GM18909 (cell line): ENCODE measurements at regions not wholly inside any gene's neighbourhood (a gene's known extent, or its start where the extent isn't known, plus 50 kb on each side); places are given as distances from the start of the nearest gene placed in this dataset.
"Not testable (repeated sequence)": the region's sequence is repeated elsewhere in the genome, so short reads cannot be mapped to it uniquely, and the experiment has no call there.

Source experiments
- ATAC-seq: cut with Tn5 transposase; IDR thresholded peaks from one replicate; pipeline ENCODE4 v1.9.1; 2021; ENCODE audit warnings: mild to moderate bottlenecking; ENCODE audit not compliant: unreplicated experiment, poor library complexity

- no peak for ATAC-seq
These were observed 484.7 kb downstream of the DACH1 start for GRCh38 chr13:71382285-71382684.

DNA sequence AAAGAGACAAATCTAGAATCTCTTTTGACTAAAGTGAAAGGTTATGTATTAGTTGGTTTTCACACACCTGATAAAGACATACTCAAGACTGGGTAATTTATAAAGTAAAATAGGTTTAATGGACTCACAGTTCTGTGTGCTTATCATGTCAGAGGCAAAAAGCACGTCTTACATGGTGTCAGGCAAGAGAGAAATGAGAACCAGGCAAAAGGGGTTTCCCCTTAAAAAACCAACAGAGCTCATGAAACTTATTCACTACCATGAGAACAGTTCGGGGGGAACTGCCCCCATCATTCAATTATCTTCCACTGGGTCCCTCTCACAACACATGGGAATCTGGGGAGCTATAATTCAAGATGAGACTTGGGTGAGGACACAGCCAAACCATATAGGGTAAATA lies 486.8 kb downstream of the DACH1 start:
- ATAC-seq = no peak

DNA sequence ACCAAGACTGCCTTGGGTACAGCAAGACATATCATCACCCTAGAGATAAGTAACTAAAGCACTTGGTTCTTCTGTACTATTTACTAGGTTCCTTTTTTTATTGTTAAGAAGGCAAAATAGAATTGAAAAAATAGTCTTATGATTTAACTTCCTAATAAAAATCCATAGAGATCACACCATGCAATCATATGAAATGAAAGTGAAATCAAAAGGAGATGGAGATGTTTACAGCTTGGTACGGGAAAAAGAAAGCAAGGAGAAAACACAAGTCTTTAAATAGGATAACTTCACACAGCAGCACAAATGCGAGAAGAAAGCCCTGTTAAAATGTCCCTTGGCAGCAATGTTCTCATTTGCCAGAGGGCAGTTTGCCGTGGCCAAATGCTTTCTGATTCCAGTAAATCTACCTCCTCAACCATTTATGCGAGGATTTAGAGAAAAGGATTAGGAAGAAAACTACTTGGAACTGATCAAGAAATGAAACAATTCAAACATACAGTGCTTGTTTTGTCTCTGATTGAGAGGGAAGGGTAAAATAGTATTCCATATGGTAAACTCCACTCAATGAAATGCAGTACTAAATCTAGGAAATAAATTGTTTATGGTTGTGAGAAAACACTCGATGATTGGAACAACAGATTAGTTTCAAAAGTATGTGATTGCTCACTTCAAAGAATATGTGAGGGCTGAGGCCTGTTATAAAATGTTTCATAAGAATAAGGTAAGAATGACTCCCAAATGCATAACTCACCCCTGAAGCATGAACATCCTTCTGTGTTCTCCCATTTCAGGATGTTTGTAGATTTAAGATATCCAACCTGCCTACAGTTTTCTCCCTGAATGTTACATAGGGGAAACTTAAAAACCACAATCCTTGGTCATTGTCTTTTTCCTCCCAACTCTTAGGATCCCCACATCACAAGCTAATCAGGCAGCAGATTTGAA lies 487.8 kb downstream of the DACH1 start:
- no peak for ATAC-seq

DNA sequence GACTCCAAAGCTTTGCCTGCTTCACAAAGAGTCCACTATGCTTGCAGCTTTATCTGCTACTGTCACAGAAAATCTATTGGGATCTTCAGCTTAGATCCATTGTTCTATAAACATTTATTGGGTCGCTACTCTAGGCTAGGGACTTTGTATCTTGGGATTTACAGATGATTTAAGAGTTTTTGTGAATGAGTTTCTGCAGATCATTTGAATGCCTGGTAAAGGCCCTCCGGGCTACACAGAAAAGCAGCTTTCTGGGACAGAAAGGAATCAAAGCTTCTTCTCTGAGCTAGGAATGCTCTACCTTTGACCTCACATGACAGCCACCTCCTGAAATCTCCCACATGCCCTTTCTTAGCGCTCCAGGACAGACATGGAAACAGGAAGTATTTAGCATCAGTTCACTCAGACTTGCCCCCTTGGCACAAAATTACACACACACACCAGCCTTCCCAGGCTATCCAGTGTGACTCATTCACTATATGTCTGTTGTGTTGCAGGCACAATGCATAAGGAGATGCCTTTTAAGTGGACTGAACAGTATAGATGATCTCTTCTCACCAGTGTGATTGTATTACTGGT lies 492.4 kb downstream of the DACH1 start:
- ATAC-seq = no peak

GRCh38 chr13:71368336-71368735 lies 498.7 kb downstream of the DACH1 start:
- no peak for ATAC-seq

GRCh38 chr13:71360041-71360440 lies 507.0 kb downstream of the DACH1 start:
- no peak for ATAC-seq

- no peak for ATAC-seq
These were observed 507.4 kb downstream of the DACH1 start for GRCh38 chr13:71359641-71360040.

DNA sequence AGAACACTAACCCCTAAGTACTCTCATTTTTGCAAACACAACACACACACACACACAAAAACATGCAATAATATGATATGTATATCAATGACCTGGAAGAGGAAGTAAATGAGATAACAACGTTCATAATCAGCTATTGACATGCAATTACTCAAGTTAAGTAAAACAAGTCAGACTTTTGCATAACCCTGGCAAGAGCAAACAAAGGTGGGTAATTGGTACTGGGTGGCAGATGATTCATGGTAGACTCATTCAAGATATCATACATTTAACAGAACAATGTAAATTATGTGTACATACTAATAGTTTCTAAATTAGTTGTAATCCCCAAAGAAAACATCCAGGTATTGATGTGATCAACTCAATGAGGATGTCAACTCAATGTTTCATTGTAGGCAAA lies 508.8 kb downstream of the DACH1 start:
- no peak for ATAC-seq

DNA sequence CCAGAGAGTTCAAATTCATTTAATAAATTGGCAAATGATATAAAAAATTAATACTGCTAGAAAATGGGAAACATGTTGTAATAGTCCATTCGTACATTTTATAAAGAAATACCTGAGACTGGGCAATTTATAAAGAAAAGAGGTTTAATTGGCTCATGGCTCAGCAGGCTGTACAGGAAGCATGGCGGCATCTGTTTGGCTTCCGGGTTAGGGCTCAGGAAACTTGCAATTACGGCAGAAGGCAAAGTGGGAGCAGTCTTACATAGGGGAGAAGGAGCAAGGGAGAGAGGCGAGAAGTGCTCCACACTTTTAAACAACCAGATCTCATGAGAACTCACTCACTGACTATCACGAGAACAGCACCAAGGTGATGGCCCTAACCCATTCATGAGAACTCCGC lies 512.0 kb downstream of the DACH1 start:
- ATAC-seq = no peak

- ATAC-seq = no peak
These were observed 516.1 kb downstream of the DACH1 start for GRCh38 chr13:71350886-71351285.

- not testable (repeated sequence) for ATAC-seq
These were observed 521.1 kb downstream of the DACH1 start for GRCh38 chr13:71345856-71346255.

- no peak for ATAC-seq
These were observed 527.3 kb downstream of the DACH1 start for GRCh38 chr13:71339736-71340135.

- no peak for ATAC-seq
These were observed 528.0 kb downstream of the DACH1 start for GRCh38 chr13:71339005-71339404.

GRCh38 chr13:71338070-71338469 lies 528.9 kb downstream of the DACH1 start:
- ATAC-seq = no peak

DNA sequence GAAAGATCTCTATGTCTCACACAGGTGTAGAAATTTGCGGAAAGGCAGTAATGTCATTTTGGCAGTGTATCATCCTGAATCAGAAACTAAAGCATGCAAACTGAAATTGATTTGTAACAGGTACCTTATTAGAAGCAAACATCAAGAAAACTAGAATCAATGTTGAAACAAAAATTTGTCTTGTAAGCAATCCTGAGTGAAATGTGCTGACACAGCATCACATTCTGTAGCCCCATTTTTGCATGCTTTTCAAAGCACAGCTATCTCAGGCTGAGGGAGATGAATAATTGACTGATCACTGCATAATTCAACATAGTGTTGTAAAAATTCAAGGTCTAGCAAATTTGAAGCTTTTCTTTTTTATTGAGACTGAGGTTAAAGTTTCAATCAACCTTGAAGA lies 539.7 kb downstream of the DACH1 start:
- ATAC-seq = no peak

DNA sequence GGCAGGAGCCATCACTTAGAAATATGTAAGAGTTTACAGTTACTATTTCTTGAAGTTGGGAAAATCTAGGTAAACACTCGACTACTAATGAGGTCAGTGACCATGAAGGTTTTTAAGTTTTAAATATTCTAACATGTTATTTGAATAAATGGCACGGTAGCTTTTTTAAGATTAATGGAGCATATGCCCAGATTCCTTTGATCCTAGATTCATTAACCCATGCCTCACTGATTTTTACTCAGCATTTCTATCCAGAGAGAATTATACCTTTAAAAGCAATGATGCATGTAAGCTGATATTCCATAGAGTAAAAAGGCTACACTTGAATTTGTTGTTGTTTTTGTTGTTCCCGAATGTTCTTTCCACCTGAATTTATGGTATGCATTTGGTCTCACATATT lies 541.4 kb downstream of the DACH1 start:
- no peak for ATAC-seq

DNA sequence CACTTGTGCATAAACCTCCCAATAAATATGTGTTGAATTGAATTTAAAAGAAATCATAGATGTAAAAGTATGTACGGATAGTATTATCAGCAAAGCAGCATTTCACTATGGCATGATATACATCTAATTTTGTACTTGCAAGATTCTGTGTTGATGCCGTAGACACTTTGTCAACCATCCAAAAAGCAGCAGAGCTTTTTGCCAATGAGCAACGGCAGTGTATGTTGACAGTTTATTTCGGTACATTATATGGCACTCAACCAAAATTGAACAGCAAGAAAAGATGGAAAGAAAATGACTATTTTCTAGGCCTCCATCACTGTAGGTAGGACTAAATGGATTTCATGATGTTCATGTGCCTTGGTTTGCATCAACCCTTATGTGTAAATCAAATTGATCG lies 543.7 kb downstream of the DACH1 start:
- no peak for ATAC-seq

DNA sequence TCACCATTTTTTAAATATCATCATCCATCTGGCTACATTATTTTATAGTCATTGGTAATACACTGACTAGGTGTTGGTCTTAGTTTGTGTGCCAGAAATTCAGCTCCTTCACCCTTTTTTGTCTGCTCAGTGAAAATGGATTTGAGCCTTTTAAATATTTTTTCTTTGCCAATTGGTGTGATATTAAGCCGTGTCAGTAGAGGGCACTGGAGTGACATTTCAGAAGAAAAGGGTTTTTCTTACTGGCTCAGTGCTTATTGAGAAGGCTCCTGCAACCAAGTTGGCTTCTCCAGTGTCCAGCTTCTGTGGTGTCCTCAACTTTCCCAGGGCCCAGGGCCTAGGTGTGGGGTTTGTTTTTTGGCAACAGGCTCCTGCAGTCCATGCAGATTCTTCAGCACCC lies 546.6 kb downstream of the DACH1 start:
- ATAC-seq = peak; percentile 54

- ATAC-seq = no peak
These were observed 550.1 kb downstream of the DACH1 start for GRCh38 chr13:71316792-71317363.

DNA sequence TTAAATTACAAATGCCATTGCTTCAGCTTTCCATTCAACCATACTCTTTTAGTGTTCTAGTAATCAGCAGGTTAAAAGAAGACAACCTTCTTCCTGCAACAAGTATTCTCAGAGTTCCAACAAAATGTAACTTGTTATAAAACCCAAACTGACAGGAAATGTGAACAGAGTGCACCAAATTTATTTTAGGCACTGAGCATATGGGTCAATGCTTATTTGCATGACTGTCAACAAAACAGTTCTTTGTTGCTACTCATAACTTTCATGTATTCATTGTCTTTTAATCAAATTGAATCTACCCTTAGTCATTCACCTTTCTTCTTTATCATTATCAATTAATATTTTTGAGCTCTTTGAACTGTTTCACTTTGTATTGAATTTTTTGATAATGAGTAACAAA lies 554.1 kb downstream of the DACH1 start:
- ATAC-seq = no peak

DNA sequence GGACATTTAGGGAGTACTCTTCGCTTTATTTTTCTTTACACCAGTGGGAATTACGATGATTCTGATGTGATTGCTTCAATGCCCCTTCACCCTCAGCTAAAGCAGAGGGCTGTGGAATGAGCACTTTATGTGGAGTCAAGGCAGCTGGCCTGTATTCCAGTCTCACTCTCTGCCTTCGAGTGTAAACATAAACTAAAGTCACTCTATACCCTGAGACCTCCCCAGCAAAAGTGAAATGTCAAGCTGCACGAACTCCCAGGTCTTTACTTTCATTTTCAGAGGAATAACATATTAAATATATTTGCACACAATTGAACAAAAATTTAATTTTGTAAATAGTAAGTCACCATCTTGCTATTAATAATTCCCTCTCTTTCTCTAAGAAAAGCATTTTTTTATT lies 557.1 kb downstream of the DACH1 start:
- ATAC-seq = no peak

DNA sequence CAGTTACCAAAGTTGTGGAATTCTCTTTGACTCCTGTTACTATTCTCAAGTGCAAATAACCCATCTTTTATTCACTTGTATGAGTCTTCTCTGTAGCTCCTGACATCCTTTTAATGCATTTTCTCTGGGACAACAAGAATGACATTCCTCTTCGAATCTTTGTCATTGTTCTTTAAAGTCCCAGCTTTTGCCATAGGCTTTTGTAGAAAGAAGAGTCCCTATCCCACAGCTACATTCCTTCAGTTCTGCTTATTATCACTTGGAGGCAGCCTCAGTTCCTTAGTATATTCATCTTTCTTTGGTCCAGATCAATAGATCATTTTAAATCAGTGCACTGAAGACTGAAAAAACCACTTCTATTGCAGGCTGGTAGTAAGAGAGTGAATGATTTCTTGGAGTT lies 560.2 kb downstream of the DACH1 start:
- no peak for ATAC-seq
